ENCODE measurements at regions not wholly inside any gene's neighbourhood (a gene's known extent, or its start where the extent isn't known, plus 50 kb on each side); places are given as distances from the start of the nearest gene placed in this dataset.

DNA sequence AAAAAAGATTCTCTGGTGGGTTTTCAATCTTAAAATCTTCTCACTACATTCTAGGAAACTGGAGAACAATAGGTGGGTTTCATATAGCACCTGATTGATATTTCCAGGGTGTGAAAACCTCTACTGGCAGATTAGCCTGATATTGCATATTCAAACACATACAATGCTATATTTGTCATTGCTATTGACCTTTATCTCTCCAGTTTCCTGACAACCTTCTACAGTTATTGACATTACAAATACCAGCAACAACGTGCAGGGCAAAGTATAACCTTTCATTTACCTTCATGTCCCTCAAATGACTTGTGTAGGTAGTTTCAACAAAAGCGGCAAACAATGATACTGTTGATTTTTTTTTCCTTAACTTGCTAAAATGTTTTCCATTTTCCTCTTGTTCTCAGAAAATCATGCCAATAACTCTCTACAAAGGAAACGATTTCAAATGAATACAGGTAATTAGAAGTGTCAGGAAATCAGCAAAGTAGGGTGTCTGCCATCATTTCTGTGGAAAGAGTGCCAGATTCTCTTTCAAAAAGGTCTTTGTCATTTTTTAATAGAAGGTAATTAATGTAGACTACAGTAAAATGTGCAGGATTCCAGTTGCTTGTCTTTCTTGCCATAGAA is 72.6 kb upstream of the CDIN1 start:
- TF ChIP-seq, protein P1, sequence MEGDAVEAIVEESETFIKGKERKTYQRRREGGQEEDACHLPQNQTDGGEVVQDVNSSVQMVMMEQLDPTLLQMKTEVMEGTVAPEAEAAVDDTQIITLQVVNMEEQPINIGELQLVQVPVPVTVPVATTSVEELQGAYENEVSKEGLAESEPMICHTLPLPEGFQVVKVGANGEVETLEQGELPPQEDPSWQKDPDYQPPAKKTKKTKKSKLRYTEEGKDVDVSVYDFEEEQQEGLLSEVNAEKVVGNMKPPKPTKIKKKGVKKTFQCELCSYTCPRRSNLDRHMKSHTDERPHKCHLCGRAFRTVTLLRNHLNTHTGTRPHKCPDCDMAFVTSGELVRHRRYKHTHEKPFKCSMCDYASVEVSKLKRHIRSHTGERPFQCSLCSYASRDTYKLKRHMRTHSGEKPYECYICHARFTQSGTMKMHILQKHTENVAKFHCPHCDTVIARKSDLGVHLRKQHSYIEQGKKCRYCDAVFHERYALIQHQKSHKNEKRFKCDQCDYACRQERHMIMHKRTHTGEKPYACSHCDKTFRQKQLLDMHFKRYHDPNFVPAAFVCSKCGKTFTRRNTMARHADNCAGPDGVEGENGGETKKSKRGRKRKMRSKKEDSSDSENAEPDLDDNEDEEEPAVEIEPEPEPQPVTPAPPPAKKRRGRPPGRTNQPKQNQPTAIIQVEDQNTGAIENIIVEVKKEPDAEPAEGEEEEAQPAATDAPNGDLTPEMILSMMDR (IDR thresholded peaks at IDR 0.05): no peak
- Mint-ChIP-seq H3K9me3 (no peaks in the 10 kb centered on the region), H3K27me3 (peaks cover 6% of the 10 kb centered on the region), H3K4me1 (ENCODE audit: low read depth) (no peaks in the 10 kb centered on the region), H3K27ac (no peak overlapping the region), H3K4me3 (no peak overlapping the region), H3K36me3 (ENCODE audit: low read depth) (no peaks in the 10 kb centered on the region)
- ATAC-seq (no peak), DNase-seq (no peak)
- intact Hi-C loops (cut with micrococcal nuclease): no loop called here
- POLR2A ChIA-PET: no interaction called here
- CTCF ChIA-PET: no interaction called here

GRCh38 chr15:36507458-36507857 is 72.0 kb upstream of the CDIN1 start:
- no peaks in the 10 kb centered on the region for H3K36me3 Mint-ChIP-seq (ENCODE audit: low read depth)
- H3K27me3 Mint-ChIP-seq: peaks cover 6% of the 10 kb centered on the region
- ATAC-seq: no peak
- intact Hi-C loops (cut with micrococcal nuclease): no loop called here
- ChIA-PET CTCF (no interaction called here), POLR2A (no interaction called here)
- H3K27ac Mint-ChIP-seq: no peak overlapping the region
- TF ChIP-seq, protein P1 (IDR thresholded peaks at IDR 0.05): no peak
- no peak for DNase-seq
- no peak overlapping the region for H3K4me3 Mint-ChIP-seq
- H3K9me3 Mint-ChIP-seq: no peaks in the 10 kb centered on the region
- H3K4me1 Mint-ChIP-seq (ENCODE audit: low read depth): no peaks in the 10 kb centered on the region

DNA sequence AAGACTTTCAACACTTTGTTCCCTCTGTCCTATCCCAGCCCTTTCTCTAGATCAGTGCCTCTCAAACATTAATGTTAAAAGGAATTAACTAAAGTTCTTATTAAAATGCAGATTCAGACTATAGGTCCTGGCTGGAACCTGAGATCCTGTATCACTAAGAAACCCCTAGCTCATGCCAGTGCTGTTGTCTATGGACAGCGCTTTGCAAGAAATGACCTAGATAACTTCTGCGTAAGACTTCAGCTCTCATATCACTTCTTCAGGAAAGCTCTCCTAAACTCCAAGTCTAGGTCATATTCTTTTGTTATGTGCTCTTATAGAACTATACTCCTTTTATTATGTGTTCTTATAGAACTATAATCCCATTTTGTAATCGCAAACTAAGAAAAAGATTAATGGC is 67.8 kb upstream of the CDIN1 start:
- Mint-ChIP-seq H3K27ac (no peak overlapping the region), H3K27me3 (peaks cover 5% of the 10 kb centered on the region), H3K36me3 (ENCODE audit: low read depth) (no peaks in the 10 kb centered on the region), H3K4me1 (ENCODE audit: low read depth) (no peaks in the 10 kb centered on the region), H3K4me3 (no peak overlapping the region), H3K9me3 (no peaks in the 10 kb centered on the region)
- POLR2A ChIA-PET: no interaction called here
- ATAC-seq (no peak), DNase-seq (no peak)
- CTCF ChIA-PET: no interaction called here
- intact Hi-C loops (cut with micrococcal nuclease): no loop called here
- TF ChIP-seq, protein P1 (IDR thresholded peaks at IDR 0.05): no peak

- no peaks in the 10 kb centered on the region for H3K36me3 Mint-ChIP-seq (ENCODE audit: low read depth)
Measured at GRCh38 chr15:36517758-36518157, 61.7 kb upstream of the CDIN1 start.

GRCh38 chr15:36519067-36519466 is 60.4 kb upstream of the CDIN1 start:
- H3K27me3 Mint-ChIP-seq: peaks cover 3% of the 10 kb centered on the region
- H3K27ac Mint-ChIP-seq: no peak overlapping the region
- no peaks in the 10 kb centered on the region for H3K4me1 Mint-ChIP-seq (ENCODE audit: low read depth)
- ATAC-seq: no peak
- CTCF ChIA-PET: no interaction called here
- DNase-seq: no peak
- intact Hi-C loops (cut with micrococcal nuclease): no loop called here
- H3K9me3 Mint-ChIP-seq: no peaks in the 10 kb centered on the region
- POLR2A ChIA-PET: no interaction called here
- no peaks in the 10 kb centered on the region for H3K36me3 Mint-ChIP-seq (ENCODE audit: low read depth)
- TF ChIP-seq, protein P1 (IDR thresholded peaks at IDR 0.05): no peak
- no peak overlapping the region for H3K4me3 Mint-ChIP-seq

More at GRCh38 chr15:36517758-36518157, 61.7 kb upstream of the CDIN1 start:
- Mint-ChIP-seq H3K4me3 (no peak overlapping the region), H3K27me3 (peaks cover 6% of the 10 kb centered on the region), H3K27ac (no peak overlapping the region), H3K9me3 (no peaks in the 10 kb centered on the region), H3K4me1 (ENCODE audit: low read depth) (no peaks in the 10 kb centered on the region)
- TF ChIP-seq, protein P1 (IDR thresholded peaks at IDR 0.05): no peak
- ATAC-seq: no peak
- DNase-seq: no peak
- ChIA-PET CTCF (no interaction called here), POLR2A (no interaction called here)
- intact Hi-C loops (cut with micrococcal nuclease): no loop called here
